Suprapubic skin (tissue), 4 donors: ENCODE measurements at regions not wholly inside any gene's neighbourhood (a gene's known extent, or its start where the extent isn't known, plus 50 kb on each side); places are given as distances from the start of the nearest gene placed in this dataset.

Experiments
- CTCF ChIP-seq, 2 donors: fragments of 200-600 bp in 1 of 2; fragments of 450-650 bp in 1 of 2; sonication (generic) in 1 of 2; IDR thresholded peaks; one replicate each; pipeline ENCODE4 v1.5.1; 2016 to 2019; ENCODE audit warnings: antibody characterized with exemption in 2 of 2, mild to moderate bottlenecking in 1 of 2, moderate library complexity in 1 of 2
- EP300 ChIP-seq: sonication (generic); formaldehyde crosslinking; IDR thresholded peaks from one replicate; pipeline ENCODE4 v1.6.1; 2017; ENCODE audit warnings: antibody characterized with exemption
- POLR2A ChIP-seq, 2 donors: fragments of 450-650 bp; IDR thresholded peaks; one replicate each; pipeline ENCODE4 v1.6.1; 2017; ENCODE audit warnings: antibody characterized with exemption in 2 of 2, mild to moderate bottlenecking in 2 of 2, moderate library complexity in 2 of 2
- POLR2AphosphoS5 ChIP-seq, 3 donors: sonication (generic); formaldehyde crosslinking; IDR thresholded peaks; one replicate each; pipeline ENCODE4 v1.6.1; 2017; ENCODE audit warnings: antibody characterized with exemption in 3 of 3

- TF ChIP-seq POLR2A (IDR thresholded peaks at IDR 0.05) = no peak
- no peak for TF ChIP-seq CTCF (IDR thresholded peaks at IDR 0.05)
- TF ChIP-seq POLR2AphosphoS5 (IDR thresholded peaks at IDR 0.05) = no peak
- no peak for TF ChIP-seq EP300
These were observed 156.8 kb downstream of the WNT5A start for GRCh38 chr3:55330355-55330754.
